ENCODE measurements at regions not wholly inside any gene's neighbourhood (a gene's known extent, or its start where the extent isn't known, plus 50 kb on each side); places are given as distances from the start of the nearest gene placed in this dataset.

DNA sequence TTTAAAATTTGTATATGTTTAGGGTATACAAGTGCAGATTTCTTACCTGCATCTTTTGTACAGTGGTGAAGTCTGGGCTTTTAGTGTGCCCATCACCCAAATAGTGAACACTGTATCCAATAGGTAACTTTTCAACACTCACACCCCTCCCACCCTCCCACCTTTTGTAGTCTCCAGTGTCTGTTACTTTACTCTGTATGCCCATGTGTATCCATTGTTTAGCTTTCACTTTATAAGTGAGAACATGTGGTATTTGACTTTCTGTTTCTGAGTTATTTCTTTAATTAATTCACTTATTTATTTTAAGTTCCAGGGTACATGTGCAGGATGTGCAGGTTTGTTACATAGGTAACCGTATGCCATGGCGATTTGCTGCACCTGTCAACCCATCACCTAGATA lies 124.8 kb upstream of the NEO1 start:
- no peaks in the 10 kb centered on the region for H3K36me3 Mint-ChIP-seq (ENCODE audit: low read depth)
- no peaks in the 10 kb centered on the region for H3K9me3 Mint-ChIP-seq
- TF ChIP-seq, protein P1, sequence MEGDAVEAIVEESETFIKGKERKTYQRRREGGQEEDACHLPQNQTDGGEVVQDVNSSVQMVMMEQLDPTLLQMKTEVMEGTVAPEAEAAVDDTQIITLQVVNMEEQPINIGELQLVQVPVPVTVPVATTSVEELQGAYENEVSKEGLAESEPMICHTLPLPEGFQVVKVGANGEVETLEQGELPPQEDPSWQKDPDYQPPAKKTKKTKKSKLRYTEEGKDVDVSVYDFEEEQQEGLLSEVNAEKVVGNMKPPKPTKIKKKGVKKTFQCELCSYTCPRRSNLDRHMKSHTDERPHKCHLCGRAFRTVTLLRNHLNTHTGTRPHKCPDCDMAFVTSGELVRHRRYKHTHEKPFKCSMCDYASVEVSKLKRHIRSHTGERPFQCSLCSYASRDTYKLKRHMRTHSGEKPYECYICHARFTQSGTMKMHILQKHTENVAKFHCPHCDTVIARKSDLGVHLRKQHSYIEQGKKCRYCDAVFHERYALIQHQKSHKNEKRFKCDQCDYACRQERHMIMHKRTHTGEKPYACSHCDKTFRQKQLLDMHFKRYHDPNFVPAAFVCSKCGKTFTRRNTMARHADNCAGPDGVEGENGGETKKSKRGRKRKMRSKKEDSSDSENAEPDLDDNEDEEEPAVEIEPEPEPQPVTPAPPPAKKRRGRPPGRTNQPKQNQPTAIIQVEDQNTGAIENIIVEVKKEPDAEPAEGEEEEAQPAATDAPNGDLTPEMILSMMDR (IDR thresholded peaks at IDR 0.05), result no peak
- DNase-seq, result no peak
- H3K27ac Mint-ChIP-seq, result no peak overlapping the region
- peaks cover 12% of the 10 kb centered on the region for H3K27me3 Mint-ChIP-seq (ENCODE audit: low read depth, poor library complexity)
- H3K4me3 Mint-ChIP-seq, result no peak overlapping the region
- no peaks in the 10 kb centered on the region for H3K4me1 Mint-ChIP-seq

DNA sequence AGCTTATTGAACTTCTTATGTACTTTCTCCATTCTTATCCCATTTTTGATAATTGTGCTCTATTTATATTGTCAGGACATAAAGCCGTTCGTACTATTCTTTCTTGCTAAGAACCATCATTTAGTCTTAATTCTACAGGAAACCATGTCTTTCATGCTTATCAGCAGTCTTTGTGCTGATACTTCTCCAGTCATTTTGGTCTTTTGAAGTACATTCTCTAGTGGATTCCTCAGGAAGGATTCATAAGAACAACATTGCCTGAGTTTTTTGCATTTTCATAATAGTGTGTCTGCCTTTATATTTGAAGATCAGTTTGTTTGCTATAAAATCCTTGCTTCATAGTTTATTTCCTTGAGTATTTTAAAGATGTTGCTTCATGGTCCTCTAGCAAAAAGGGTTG lies 126.6 kb upstream of the NEO1 start:
- H3K9me3 Mint-ChIP-seq, result no peaks in the 10 kb centered on the region
- TF ChIP-seq, protein P1 (IDR thresholded peaks at IDR 0.05), result no peak
- H3K36me3 Mint-ChIP-seq (ENCODE audit: low read depth), result no peaks in the 10 kb centered on the region
- no peak for DNase-seq
- peaks cover 12% of the 10 kb centered on the region for H3K27me3 Mint-ChIP-seq (ENCODE audit: low read depth, poor library complexity)
- H3K27ac Mint-ChIP-seq, result no peak overlapping the region
- no peaks in the 10 kb centered on the region for H3K4me1 Mint-ChIP-seq
- H3K4me3 Mint-ChIP-seq, result no peak overlapping the region

DNA sequence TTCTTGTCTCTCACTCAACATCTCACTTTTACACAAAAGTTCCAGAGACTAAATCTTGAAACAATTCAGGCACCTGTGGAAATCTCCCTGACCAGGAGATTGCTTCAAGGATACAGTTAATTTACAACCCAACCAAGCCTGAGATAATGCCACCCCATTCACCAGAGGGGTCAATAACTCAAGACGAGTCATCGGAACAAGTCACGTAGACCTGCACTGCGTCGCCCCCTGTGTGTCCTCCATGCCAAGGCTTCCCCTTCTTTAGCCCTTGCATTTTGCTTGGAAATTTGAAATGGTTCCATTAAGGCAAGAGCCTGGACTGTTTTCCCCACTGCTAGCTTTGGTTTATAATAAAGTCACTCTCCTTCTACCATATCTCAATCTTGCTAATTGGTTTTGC lies 129.0 kb upstream of the NEO1 start:
- Mint-ChIP-seq H3K4me1 (no peaks in the 10 kb centered on the region), H3K9me3 (no peaks in the 10 kb centered on the region), H3K27me3 (ENCODE audit: low read depth, poor library complexity) (peaks cover 3% of the 10 kb centered on the region), H3K27ac (no peak overlapping the region), H3K36me3 (ENCODE audit: low read depth) (no peaks in the 10 kb centered on the region), H3K4me3 (no peak overlapping the region)
- TF ChIP-seq, protein P1 (IDR thresholded peaks at IDR 0.05), result no peak
- DNase-seq, result no peak

DNA sequence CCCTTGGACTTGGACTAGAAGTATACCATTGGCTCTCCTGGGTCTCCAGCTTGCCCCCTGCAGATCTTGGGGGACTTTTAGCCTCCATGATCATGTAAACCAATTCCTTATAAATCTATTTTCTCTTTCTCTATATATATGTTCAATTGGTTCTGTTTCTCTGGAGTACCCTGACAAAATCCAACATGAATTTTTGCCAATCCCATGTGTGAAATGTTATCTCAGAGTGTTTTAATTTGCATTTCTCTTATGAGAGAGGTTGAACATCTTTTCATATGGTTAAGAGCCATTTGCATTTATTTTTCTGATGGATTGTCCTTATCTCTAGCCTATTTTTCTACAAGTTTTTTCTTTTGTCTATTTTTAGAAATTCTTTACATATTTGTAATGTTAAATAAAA lies 131.7 kb upstream of the NEO1 start:
- H3K4me1 Mint-ChIP-seq, result no peaks in the 10 kb centered on the region
- H3K4me3 Mint-ChIP-seq, result no peak overlapping the region
- H3K27ac Mint-ChIP-seq, result no peak overlapping the region
- no peaks in the 10 kb centered on the region for H3K9me3 Mint-ChIP-seq
- TF ChIP-seq, protein P1 (IDR thresholded peaks at IDR 0.05), result no peak
- peaks cover 5% of the 10 kb centered on the region for H3K27me3 Mint-ChIP-seq (ENCODE audit: low read depth, poor library complexity)
- DNase-seq, result no peak
- no peaks in the 10 kb centered on the region for H3K36me3 Mint-ChIP-seq (ENCODE audit: low read depth)

DNA sequence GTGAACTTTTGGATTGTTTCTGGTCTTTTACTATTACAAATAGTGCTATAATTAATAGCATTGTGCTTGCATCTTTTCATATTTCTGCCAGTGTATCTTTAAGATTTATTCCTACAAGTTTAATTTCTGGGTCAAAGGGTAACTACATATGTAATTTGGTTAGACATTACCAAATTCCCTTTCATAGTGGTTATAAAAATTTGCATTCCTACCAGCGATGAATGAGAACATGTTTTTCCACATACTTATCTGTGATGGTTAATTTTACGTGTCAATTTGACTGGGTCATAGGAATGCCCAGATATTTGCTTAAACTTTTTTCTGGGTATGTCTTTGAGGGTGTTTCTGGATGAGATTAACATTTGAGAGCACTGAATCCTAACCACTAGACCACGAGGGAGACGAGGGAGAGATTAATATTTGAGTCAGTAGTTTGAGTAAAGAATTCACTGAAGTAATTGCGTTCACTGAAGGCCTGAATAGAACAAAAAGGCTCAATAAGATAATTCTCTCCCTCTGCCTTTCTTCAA lies 132.3 kb upstream of the NEO1 start:
- no peak overlapping the region for H3K27ac Mint-ChIP-seq
- peaks cover 5% of the 10 kb centered on the region for H3K27me3 Mint-ChIP-seq (ENCODE audit: low read depth, poor library complexity)
- TF ChIP-seq, protein P1 (IDR thresholded peaks at IDR 0.05), result no peak
- no peaks in the 10 kb centered on the region for H3K4me1 Mint-ChIP-seq
- DNase-seq, result no peak
- no peak overlapping the region for H3K4me3 Mint-ChIP-seq
- no peaks in the 10 kb centered on the region for H3K36me3 Mint-ChIP-seq (ENCODE audit: low read depth)
- H3K9me3 Mint-ChIP-seq, result no peaks in the 10 kb centered on the region

DNA sequence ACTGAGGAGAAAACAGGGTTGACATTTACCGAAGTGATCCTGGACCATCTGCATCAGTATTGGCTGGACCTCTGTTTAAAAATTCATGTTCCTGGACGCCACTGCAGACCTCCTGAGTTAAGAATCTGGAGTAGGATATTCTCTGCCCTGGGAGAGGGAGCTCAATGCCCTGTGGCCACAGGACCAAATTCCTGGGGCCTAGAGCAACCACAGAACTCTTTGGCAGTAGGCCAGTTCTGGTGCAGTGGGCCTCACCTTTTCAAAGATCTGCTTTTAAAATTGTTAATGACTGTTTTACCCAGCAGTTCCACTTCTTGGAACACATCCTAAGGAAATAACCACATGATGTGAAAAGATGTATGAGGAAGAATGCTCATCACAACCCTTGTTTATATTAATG lies 133.3 kb upstream of the ADPGK start:
- H3K9me3 Mint-ChIP-seq, result no peaks in the 10 kb centered on the region
- H3K4me1 Mint-ChIP-seq, result no peaks in the 10 kb centered on the region
- H3K4me3 Mint-ChIP-seq, result no peak overlapping the region
- no peaks in the 10 kb centered on the region for H3K36me3 Mint-ChIP-seq (ENCODE audit: low read depth)
- H3K27me3 Mint-ChIP-seq (ENCODE audit: low read depth, poor library complexity), result peaks cover 5% of the 10 kb centered on the region
- TF ChIP-seq, protein P1 (IDR thresholded peaks at IDR 0.05), result no peak
- no peak overlapping the region for H3K27ac Mint-ChIP-seq
- no peak for DNase-seq

Data from nephron progenitor cell (in vitro differentiated cells).